ENCODE measurements at regions not wholly inside any gene's neighbourhood (a gene's known extent, or its start where the extent isn't known, plus 50 kb on each side); places are given as distances from the start of the nearest gene placed in this dataset.

- TF ChIP-seq PAX5 (IDR thresholded peaks at IDR 0.05; ENCODE audit: insufficient read depth, low read length, severe bottlenecking) (no peak), POLR2A (IDR thresholded peaks at IDR 0.05; ENCODE audit: low read depth, low read length) (no peak)
Measured at GRCh38 chr13:48770372-48770771, 116.6 kb downstream of the CYSLTR2 start.

Measured in GM12891 (cell line).